ENCODE measurements at regions not wholly inside any gene's neighbourhood (a gene's known extent, or its start where the extent isn't known, plus 50 kb on each side); places are given as distances from the start of the nearest gene placed in this dataset.

DNA sequence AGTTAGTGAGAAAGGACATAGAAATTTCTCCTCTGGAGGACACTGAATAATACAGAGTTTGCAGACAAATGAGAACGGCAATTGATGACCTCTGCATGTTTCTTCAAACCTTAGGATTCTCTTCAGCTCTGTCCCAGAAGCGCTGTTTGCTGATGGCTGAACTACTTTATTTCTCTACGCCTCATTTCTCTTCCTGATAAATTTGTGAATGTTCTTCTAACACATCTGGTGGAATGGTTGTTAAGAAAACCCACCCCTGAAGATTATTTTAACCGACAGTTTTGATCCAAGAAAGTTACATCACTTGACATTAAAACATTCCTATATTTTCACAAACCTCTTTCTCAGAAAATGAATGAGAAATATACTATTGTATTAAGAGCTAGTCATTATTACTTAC lies 1150.6 kb downstream of the DTWD2 start:
- TF ChIP-seq, protein P1, sequence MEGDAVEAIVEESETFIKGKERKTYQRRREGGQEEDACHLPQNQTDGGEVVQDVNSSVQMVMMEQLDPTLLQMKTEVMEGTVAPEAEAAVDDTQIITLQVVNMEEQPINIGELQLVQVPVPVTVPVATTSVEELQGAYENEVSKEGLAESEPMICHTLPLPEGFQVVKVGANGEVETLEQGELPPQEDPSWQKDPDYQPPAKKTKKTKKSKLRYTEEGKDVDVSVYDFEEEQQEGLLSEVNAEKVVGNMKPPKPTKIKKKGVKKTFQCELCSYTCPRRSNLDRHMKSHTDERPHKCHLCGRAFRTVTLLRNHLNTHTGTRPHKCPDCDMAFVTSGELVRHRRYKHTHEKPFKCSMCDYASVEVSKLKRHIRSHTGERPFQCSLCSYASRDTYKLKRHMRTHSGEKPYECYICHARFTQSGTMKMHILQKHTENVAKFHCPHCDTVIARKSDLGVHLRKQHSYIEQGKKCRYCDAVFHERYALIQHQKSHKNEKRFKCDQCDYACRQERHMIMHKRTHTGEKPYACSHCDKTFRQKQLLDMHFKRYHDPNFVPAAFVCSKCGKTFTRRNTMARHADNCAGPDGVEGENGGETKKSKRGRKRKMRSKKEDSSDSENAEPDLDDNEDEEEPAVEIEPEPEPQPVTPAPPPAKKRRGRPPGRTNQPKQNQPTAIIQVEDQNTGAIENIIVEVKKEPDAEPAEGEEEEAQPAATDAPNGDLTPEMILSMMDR (IDR thresholded peaks at IDR 0.05) = no peak
- TF ChIP-seq POLR2A (IDR thresholded peaks at IDR 0.05) (no peak), EP300 (IDR thresholded peaks at IDR 0.05) (no peak)
